GM12891 (cell line): ENCODE measurements at regions not wholly inside any gene's neighbourhood (a gene's known extent, or its start where the extent isn't known, plus 50 kb on each side); places are given as distances from the start of the nearest gene placed in this dataset.
"Not testable (repeated sequence)": the region's sequence is repeated elsewhere in the genome, so short reads cannot be mapped to it uniquely, and the experiment has no call there.

Experiments
- DNase-seq: peaks from one replicate; pipeline ENCODE4 v3.0.0; 2011; ENCODE audit warnings: low spot score; ENCODE audit not compliant: insufficient read length
- FAIRE-seq: peaks from 2 replicates; lab custom pipeline; 2011; peaks lifted over from hg19 to GRCh38; lab: Jason Lieb, UNC
- PAX5 ChIP-seq: IDR thresholded peaks from 2 replicates; pipeline ENCODE4 v1.6.1; 2011; ENCODE audit warnings: low read length, moderate library complexity, mild to moderate bottlenecking; ENCODE audit not compliant: insufficient read depth, severe bottlenecking
- POLR2A ChIP-seq: IDR thresholded peaks from 2 replicates; pipeline ENCODE4 v1.6.1; 2011; ENCODE audit warnings: low read depth, low read length, control low read depth
- POLR2AphosphoS5 ChIP-seq: IDR thresholded peaks from 2 replicates; pipeline ENCODE4 v1.6.1; 2011; ENCODE audit warnings: low read depth, low read length, control low read depth
- POU2F2 ChIP-seq: IDR thresholded peaks from 2 replicates; pipeline ENCODE4 v1.6.1; 2011; ENCODE audit warnings: low read depth, mild to moderate bottlenecking, control low read depth, low read length, moderate library complexity
- SPI1 ChIP-seq: IDR thresholded peaks from 2 replicates; pipeline ENCODE4 v1.6.1; 2011; ENCODE audit warnings: low read depth, low read length, control low read depth
- TAF1 ChIP-seq: IDR thresholded peaks from 2 replicates; pipeline ENCODE4 v1.6.1; 2011; ENCODE audit warnings: low read depth, low read length, control low read depth

- DNase-seq (no peak), FAIRE-seq (no peak)
- no peak for TF ChIP-seq POU2F2
- TF ChIP-seq POLR2AphosphoS5 = no peak
- TF ChIP-seq PAX5 = no peak
- no peak for TF ChIP-seq TAF1
- TF ChIP-seq SPI1 = no peak
- TF ChIP-seq POLR2A = no peak
These were observed 507.0 kb upstream of the MAP2 start for GRCh38 chr2:208916881-208917280.

- FAIRE-seq, DNase-seq: not testable (repeated sequence)
These were observed 502.5 kb upstream of the MAP2 start for GRCh38 chr2:208921358-208921757.

DNA sequence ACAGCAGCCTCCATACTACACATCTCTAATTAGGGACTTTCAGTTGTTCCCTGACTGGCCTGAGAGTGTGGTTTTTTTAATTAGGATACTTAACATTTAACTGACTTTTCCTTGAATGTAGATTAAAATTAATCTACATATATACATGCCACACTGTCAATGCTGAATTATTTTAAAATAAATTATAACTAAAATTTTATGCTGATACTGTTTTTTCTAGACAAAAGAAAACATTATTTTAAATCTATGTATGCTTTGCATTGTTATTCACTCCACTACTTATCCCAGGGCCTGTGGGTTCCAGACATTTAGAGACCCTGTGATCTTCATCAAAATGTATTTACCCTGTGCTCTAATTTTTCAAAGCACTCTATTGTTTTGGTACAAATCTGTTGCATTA lies 496.0 kb upstream of the MAP2 start:
- no peak for FAIRE-seq
- no peak for DNase-seq
- TF ChIP-seq POLR2AphosphoS5 = no peak
- no peak for TF ChIP-seq TAF1
- TF ChIP-seq POLR2A = no peak
- no peak for TF ChIP-seq SPI1
- no peak for TF ChIP-seq POU2F2

- DNase-seq (no peak), FAIRE-seq (no peak)
- TF ChIP-seq PAX5 (no peak), POLR2A (no peak), POU2F2 (no peak), SPI1 (no peak), TAF1 (no peak), POLR2AphosphoS5 (no peak)
These were observed 494.5 kb upstream of the MAP2 start for GRCh38 chr2:208929139-208929864.

GRCh38 chr2:208929894-208930427 lies 493.9 kb upstream of the MAP2 start:
- TF ChIP-seq POLR2A = no peak
- no peak for TF ChIP-seq PAX5
- TF ChIP-seq SPI1 = no peak
- no peak for TF ChIP-seq POLR2AphosphoS5
- TF ChIP-seq TAF1 = no peak
- no peak for TF ChIP-seq POU2F2
- DNase-seq = no peak
- FAIRE-seq = no peak

GRCh38 chr2:208935531-208935930 lies 488.3 kb upstream of the MAP2 start:
- TF ChIP-seq TAF1 (no peak), PAX5 (no peak), POLR2A (no peak), POLR2AphosphoS5 (no peak), POU2F2 (no peak), SPI1 (no peak)
- FAIRE-seq = no peak
- DNase-seq = no peak

DNA sequence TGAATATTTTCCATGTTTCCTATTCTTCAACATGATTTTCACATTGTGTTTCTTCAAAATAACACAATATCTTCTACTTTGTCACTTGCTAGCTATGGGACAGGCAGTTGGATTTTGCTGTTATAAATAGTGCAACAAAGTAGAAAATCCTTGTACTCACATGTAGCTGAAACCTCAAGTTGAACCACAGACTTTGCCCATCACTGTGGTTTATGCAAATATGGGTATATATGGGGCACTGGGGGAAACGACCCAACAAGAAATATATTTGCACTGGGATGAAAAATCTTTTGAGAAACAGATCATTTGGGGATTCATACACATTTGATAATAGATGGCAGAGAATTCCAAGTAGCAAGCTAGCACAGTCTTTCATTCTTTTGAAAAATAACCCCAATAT lies 486.3 kb upstream of the MAP2 start:
- no peak for FAIRE-seq
- no peak for DNase-seq
- TF ChIP-seq TAF1 (no peak), POLR2AphosphoS5 (no peak), POU2F2 (no peak), PAX5 (no peak), SPI1 (no peak), POLR2A (no peak)

DNA sequence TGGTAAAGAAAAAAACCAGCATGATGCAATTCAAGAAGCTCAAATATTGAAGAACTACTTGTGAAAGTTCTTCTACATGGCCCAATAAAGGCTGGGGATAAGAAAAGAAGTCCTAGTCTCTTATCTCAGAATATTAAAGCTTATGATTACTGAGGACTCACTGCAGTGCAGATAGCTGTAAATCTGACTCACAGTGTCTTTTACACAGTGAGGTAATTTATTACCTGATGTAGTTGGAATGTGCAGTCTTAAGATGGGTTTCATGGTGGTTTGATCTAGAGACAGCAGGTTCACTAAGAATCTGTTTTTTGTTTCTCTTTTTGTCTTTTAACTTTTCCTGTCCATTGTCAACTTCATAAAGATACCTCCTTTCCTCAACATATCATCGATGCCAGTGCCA lies 484.0 kb upstream of the MAP2 start:
- FAIRE-seq = no peak
- TF ChIP-seq POLR2A = no peak
- TF ChIP-seq TAF1 = no peak
- TF ChIP-seq SPI1 = no peak
- no peak for TF ChIP-seq POLR2AphosphoS5
- TF ChIP-seq PAX5 = no peak
- TF ChIP-seq POU2F2 = no peak
- no peak for DNase-seq

GRCh38 chr2:208945719-208946256 lies 478.1 kb upstream of the MAP2 start:
- no peak for FAIRE-seq
- DNase-seq = no peak
- TF ChIP-seq POLR2A = no peak

DNA sequence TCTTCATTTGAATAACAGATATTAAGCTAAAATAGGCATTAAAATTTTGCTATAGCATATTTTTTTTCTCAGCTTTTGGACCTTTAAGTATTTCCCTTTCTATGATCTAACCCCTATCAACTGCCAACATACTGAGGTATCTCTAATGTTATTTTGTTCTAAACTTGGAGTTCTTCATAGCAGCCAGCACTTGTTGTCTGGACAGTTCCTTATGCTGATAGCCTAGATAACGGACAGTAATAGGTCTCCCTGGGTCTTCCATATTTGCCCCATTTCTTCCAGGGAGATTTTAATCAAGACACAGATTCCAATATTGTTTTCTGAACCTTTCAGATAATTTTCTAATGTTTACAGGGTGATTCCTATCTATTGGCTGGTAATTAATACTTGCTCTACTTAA lies 475.8 kb upstream of the MAP2 start:
- FAIRE-seq = no peak
- DNase-seq = no peak

More for the DNA sequence above, 475.8 kb upstream of the MAP2 start:
- TF ChIP-seq POU2F2 (no peak), SPI1 (no peak), TAF1 (no peak), POLR2AphosphoS5 (no peak), PAX5 (no peak), POLR2A (no peak)
